HG03108 (cell line): ENCODE measurements at regions not wholly inside any gene's neighbourhood (a gene's known extent, or its start where the extent isn't known, plus 50 kb on each side); places are given as distances from the start of the nearest gene placed in this dataset.
"Not testable (repeated sequence)": the region's sequence is repeated elsewhere in the genome, so short reads cannot be mapped to it uniquely, and the experiment has no call there.

Experiments used
- ATAC-seq: cut with Tn5 transposase; IDR thresholded peaks from one replicate; pipeline ENCODE4 v1.9.1; 2021; ENCODE audit warnings: moderate library complexity; ENCODE audit not compliant: unreplicated experiment

DNA sequence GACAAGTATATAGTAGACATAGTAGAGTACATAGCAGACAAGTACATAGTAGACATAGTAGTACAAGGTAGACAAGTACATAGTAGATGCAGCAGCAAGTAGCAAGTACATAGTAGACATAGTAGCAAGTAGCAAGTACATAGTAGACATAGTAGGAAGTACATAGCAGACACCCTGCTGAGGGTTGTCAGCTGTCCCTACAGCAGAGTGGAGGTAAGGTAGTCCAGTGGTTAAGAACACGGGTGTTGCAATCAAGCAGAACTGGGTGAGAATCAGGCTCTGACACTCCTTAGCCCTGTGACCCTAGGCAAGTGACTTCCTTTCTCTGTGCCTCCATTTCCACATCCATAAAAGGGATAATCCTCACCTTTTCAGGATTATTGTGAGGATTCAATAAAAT lies 94.7 kb downstream of the NOG start:
- no peak for ATAC-seq

- no peak for ATAC-seq
Observed at GRCh38 chr17:56690441-56691291, 97.2 kb downstream of the NOG start.

- no peak for ATAC-seq
Observed at GRCh38 chr17:56694825-56695224, 101.3 kb downstream of the NOG start.

- ATAC-seq = no peak
Observed at GRCh38 chr17:56697190-56697589, 103.7 kb downstream of the NOG start.

DNA sequence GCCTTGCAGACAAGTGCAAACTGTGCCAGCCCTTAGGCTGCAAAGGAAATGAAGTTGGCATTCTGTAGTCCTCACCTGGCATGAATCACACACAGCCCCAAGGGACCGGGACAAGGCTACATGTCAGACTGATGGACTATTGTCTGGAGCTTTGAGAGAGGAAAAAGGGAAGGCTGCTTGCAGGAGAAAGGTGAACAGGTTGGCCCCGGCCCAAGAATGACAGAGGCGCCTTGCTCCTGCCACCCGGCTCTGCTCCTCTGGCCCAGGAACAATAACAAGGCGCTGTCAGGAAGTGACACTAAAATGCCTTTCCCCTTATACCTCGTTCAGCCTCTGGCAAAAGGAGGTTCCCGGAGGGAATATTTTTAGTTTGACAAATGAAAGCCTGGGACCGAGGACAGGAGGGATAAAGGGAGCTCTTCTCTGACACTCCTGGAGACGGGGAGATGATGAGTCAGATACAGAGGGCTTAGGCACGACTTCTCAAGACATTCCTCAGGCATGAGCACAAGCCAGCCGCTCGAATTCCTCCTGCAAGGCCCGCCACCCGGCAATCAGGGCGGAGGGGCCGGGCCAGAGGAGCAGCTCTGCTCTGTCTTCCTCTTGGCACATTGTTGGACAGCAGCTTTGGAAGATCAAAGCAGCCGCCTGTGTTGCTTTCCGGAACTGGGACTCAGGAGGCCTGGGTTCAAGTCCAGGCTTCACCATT lies 105.8 kb downstream of the NOG start:
- ATAC-seq = no peak

- no peak for ATAC-seq
Observed at GRCh38 chr17:56700919-56701420, 107.5 kb downstream of the NOG start.

GRCh38 chr17:56707312-56708219 lies 114.1 kb downstream of the NOG start:
- no peak for ATAC-seq

DNA sequence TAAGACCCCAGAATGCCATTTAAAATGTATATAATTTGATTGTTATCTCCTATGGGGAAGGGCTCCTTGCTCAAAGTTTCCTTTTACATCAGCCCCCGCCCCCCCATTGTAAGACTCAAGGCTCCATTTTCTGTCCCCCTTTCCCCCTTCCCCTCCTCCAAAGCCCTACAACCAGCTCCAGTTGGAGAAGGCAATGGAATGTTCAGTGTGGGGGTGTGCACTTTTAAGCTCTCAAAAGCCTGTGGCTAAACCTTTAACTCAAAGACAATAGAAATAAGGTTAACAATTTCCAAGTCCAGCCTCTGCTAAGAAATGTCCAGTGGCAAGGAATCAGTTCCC lies 114.7 kb downstream of the NOG start:
- ATAC-seq = no peak

- no peak for ATAC-seq
Observed at GRCh38 chr17:56708670-56709410, 115.3 kb downstream of the NOG start.

- no peak for ATAC-seq
Observed at GRCh38 chr17:56710986-56711385, 117.5 kb downstream of the NOG start.

DNA sequence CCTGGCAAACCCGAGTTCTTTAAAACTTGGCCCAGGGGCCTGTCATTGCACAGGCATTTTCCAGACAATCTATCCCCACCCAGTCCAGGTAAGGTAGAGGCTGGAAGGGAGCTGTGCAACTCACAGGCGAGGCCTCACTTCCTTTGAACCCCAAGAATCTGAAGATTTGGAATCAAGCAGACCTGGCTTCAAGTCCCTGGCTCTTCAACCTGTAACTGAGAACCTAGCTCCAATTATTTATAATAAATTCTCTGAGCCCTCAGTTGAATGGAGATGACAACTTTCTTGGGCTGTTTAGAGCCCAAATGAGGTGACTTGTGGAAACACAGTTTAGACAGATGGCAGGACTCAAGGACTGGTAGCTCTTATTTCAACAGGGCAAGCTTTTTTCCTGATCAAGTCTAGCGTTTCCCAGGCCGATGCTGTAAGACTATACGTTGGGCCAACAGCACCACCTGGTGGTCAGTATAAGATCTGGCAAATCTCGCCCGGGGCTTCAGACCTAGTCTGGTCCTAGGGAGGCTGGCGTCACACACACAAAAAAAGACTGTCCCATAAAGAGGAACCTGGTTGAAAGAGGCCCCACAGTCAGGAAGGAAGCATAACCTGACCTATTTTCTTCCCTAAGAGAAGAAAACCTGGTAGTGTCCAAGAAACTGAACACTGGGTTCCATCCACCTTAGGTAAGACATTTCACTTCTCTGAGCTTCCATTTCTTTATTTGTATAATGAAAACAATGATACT lies 117.9 kb downstream of the C17orf67 start:
- no peak for ATAC-seq

GRCh38 chr17:56717471-56717870 lies 116.2 kb downstream of the C17orf67 start:
- no peak for ATAC-seq

- no peak for ATAC-seq
Observed at GRCh38 chr17:56718515-56718914, 115.2 kb downstream of the C17orf67 start.

DNA sequence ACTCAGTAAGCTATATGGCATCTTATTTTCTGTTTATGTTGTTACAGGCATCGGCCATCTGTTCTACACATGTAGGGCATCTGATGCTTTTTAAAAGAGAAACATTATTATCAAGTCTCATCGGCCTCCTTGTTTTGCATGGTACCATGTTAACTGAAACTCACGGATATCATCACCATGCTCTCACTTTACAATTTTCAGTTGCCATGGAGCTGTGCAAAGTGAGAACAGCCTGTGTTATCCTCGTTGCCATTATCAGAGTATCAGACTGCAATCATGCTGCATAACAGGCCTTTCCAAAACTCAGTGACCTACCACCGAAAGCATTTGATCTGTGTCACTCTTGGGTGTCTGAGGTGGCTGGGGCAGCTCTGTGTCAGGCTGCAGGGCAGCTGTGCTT lies 110.3 kb downstream of the C17orf67 start:
- ATAC-seq = no peak

GRCh38 chr17:56724664-56725063 lies 109.1 kb downstream of the C17orf67 start:
- no peak for ATAC-seq

GRCh38 chr17:56725144-56725543 lies 108.6 kb downstream of the C17orf67 start:
- ATAC-seq = no peak

GRCh38 chr17:56727876-56728617 lies 105.7 kb downstream of the C17orf67 start:
- no peak for ATAC-seq

DNA sequence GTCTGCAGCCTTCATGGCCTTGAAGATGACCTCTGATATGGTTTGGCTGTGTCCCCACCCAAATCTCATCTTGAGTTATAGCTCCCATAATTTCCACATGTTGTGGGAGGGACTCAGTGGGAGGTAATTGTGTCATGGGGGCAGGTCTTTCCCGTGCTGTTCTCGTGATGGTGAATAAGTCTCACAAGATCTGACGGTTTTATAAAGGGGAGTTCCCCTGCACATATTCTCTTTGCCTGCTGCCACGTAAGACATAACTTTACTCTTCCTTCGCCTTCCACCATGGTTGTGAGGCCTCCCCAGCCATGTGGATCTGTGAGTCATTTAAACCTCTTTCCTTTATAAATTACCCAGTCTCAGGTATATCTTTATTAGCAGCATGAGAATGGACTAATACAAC lies 102.6 kb downstream of the C17orf67 start:
- ATAC-seq = not testable (repeated sequence)

GRCh38 chr17:56733833-56734232 lies 99.9 kb downstream of the C17orf67 start:
- no peak for ATAC-seq
